ENCODE measurements at regions not wholly inside any gene's neighbourhood (a gene's known extent, or its start where the extent isn't known, plus 50 kb on each side); places are given as distances from the start of the nearest gene placed in this dataset.

GRCh38 chr2:82481207-82481606, 1977.9 kb downstream of the SUCLG1 start:
- Histone ChIP-seq H3K27me3 (no peaks in the 10 kb centered on the region), H3K36me3 (no peaks in the 10 kb centered on the region), H3K27ac (no peak overlapping the region), H3K4me1 (ENCODE audit: low read depth) (no peaks in the 10 kb centered on the region), H3K9me3 (ENCODE audit: low read depth) (no peaks in the 10 kb centered on the region), H3K4me3 (no peak overlapping the region)
- TF ChIP-seq CTCF (IDR thresholded peaks at IDR 0.05; ENCODE audit: low read depth, low read length): no peak
- DNase-seq (ENCODE audit: low read depth in 1 of 2, low spot score in 1 of 2): no peak

DNA sequence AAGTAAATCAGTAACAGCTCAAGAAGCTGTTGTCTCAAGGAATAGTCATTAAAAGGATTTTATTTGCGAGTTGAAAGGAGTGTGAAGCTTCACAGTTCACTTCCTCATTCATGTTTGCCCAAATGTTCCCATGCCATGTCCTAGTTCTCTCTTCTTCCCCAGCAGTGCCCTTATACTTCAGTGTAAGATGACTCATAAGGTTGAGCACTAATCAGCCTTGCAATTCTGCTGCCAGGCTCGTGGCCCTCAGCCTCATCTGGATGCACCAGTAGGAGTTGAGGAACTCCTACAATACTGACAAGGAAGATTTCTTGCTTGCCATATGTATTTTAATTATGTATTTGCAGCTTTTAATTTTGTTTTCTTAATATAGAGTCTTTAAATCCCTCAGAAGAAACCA, 1980.4 kb downstream of the SUCLG1 start:
- no peaks in the 10 kb centered on the region for H3K4me1 ChIP-seq (ENCODE audit: low read depth)
- TF ChIP-seq CTCF (IDR thresholded peaks at IDR 0.05; ENCODE audit: low read depth, low read length): no peak
- no peak overlapping the region for H3K4me3 ChIP-seq
- peak in 1 of 2 donors; percentile 0 for DNase-seq (ENCODE audit: low read depth in 1 of 2, low spot score in 1 of 2)
- no peaks in the 10 kb centered on the region for H3K9me3 ChIP-seq (ENCODE audit: low read depth)
- no peaks in the 10 kb centered on the region for H3K36me3 ChIP-seq
- no peak overlapping the region for H3K27ac ChIP-seq
- H3K27me3 ChIP-seq: no peaks in the 10 kb centered on the region

DNA sequence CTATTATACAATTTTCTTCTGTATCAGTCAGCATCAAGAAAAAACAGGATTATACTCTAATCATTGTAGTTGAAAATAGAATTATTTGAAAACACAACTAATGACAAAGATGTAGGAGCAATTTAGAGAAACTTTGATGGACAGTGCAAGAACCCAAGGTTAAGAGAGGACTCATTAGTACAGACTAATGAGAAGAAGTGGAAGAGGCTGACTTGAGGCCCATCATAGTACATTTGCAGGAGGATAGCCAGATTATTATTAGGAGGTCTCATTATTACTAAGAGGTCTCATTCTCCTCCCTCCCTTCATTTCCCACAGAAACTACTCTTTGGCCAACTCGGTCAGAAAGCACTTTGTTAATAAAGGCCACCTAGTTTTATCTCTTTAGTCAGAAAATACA, 1983.0 kb downstream of the SUCLG1 start:
- H3K27me3 ChIP-seq: no peaks in the 10 kb centered on the region
- no peaks in the 10 kb centered on the region for H3K36me3 ChIP-seq
- H3K27ac ChIP-seq: no peak overlapping the region
- H3K4me1 ChIP-seq (ENCODE audit: low read depth): no peaks in the 10 kb centered on the region
- no peak for TF ChIP-seq CTCF (IDR thresholded peaks at IDR 0.05; ENCODE audit: low read depth, low read length)
- no peak for DNase-seq (ENCODE audit: low read depth in 1 of 2, low spot score in 1 of 2)
- no peaks in the 10 kb centered on the region for H3K9me3 ChIP-seq (ENCODE audit: low read depth)
- no peak overlapping the region for H3K4me3 ChIP-seq

DNA sequence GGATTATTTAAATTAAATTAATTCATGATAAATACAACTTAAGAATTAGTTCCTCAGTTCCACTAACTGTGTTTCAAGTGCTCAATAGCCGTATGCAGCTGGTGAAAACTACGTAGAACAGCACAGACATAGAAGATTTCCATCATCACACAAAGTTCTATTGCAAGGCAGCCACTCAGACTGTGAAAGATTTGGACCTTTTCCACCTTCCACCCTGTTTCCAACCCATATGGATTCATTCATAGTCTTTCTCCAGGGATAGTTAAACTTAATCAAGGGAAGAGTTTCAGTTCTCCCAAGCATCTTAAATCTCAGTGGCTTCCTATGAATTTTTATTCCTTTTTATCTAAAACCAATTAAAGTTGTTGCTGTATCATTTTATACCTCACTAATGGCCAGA, 2030.8 kb downstream of the SUCLG1 start:
- H3K36me3 ChIP-seq: no peaks in the 10 kb centered on the region
- H3K27me3 ChIP-seq: no peaks in the 10 kb centered on the region
- H3K4me3 ChIP-seq: no peak overlapping the region
- H3K9me3 ChIP-seq (ENCODE audit: low read depth): no peaks in the 10 kb centered on the region
- DNase-seq (ENCODE audit: low read depth in 1 of 2, low spot score in 1 of 2): no peak
- no peak for TF ChIP-seq CTCF (IDR thresholded peaks at IDR 0.05; ENCODE audit: low read depth, low read length)
- H3K27ac ChIP-seq: no peak overlapping the region
- H3K4me1 ChIP-seq (ENCODE audit: low read depth): no peaks in the 10 kb centered on the region

- no peak overlapping the region for H3K27ac ChIP-seq
- no peaks in the 10 kb centered on the region for H3K4me1 ChIP-seq (ENCODE audit: low read depth)
- H3K4me3 ChIP-seq: no peak overlapping the region
- TF ChIP-seq CTCF (IDR thresholded peaks at IDR 0.05; ENCODE audit: low read depth, low read length): no peak
- no peaks in the 10 kb centered on the region for H3K27me3 ChIP-seq
- DNase-seq (ENCODE audit: low read depth in 1 of 2, low spot score in 1 of 2): peak in 1 of 2 donors; percentile 15
- H3K9me3 ChIP-seq (ENCODE audit: low read depth): no peaks in the 10 kb centered on the region
- H3K36me3 ChIP-seq: no peaks in the 10 kb centered on the region
These were observed 2047.1 kb downstream of the SUCLG1 start for GRCh38 chr2:82412021-82412420.

- H3K27ac ChIP-seq: no peak overlapping the region
- no peaks in the 10 kb centered on the region for H3K4me1 ChIP-seq (ENCODE audit: low read depth)
- no peaks in the 10 kb centered on the region for H3K36me3 ChIP-seq
- H3K27me3 ChIP-seq: no peaks in the 10 kb centered on the region
- H3K4me3 ChIP-seq: no peak overlapping the region
- DNase-seq (ENCODE audit: low read depth in 1 of 2, low spot score in 1 of 2): peak in 1 of 2 donors; percentile 53
- H3K9me3 ChIP-seq (ENCODE audit: low read depth): no peaks in the 10 kb centered on the region
- TF ChIP-seq CTCF (IDR thresholded peaks at IDR 0.05; ENCODE audit: low read depth, low read length): no peak
These were observed 2048.0 kb downstream of the SUCLG1 start for GRCh38 chr2:82411071-82411470.

Measured in cardiac muscle cell (in vitro differentiated cells and primary cell).